HepG2 (cell line): ENCODE measurements at regions not wholly inside any gene's neighbourhood (a gene's known extent, or its start where the extent isn't known, plus 50 kb on each side); places are given as distances from the start of the nearest gene placed in this dataset.

Experiments
- ARNT ChIP-seq: fragments of 450-650 bp; IDR thresholded peaks from 2 replicates; pipeline ENCODE4 v1.6.1; 2017
- DZIP1 ChIP-seq: sonication (generic); formaldehyde crosslinking; IDR thresholded peaks from 2 replicates; pipeline ENCODE4 v1.5.0; 2020; ENCODE audit warnings: mild to moderate bottlenecking, missing genetic modification reagents
- HMGXB3 ChIP-seq: sonication (generic); formaldehyde crosslinking; IDR thresholded peaks from 2 replicates; pipeline ENCODE4 v1.4.0; 2020; ENCODE audit warnings: missing genetic modification reagents, borderline replicate concordance
- MED1 ChIP-seq: sonication (generic); formaldehyde crosslinking; IDR thresholded peaks from 2 replicates; pipeline ENCODE4 v1.4.0; 2020; ENCODE audit warnings: missing genetic modification reagents
- MLLT10 ChIP-seq: sonication (generic); formaldehyde crosslinking; IDR thresholded peaks from 2 replicates; pipeline ENCODE4 v1.4.0; 2020; ENCODE audit warnings: missing genetic modification reagents
- MXD3 ChIP-seq: IDR thresholded peaks from 2 replicates; pipeline ENCODE4 v1.6.1; 2016; ENCODE audit warnings: mild to moderate bottlenecking, missing biosample characterization, missing genetic modification reagents
- NFKBIZ ChIP-seq: IDR thresholded peaks from 2 replicates; pipeline ENCODE4 v1.6.1; 2018; ENCODE audit warnings: missing genetic modification reagents, missing compliant biosample characterization
- PAXIP1 ChIP-seq: sonication (generic); formaldehyde crosslinking; conservative IDR thresholded peaks from 2 replicates; pipeline ENCODE4 v1.4.0; 2020; ENCODE audit warnings: mild to moderate bottlenecking, missing genetic modification reagents, moderate library complexity
- RFXANK ChIP-seq: IDR thresholded peaks from 2 replicates; pipeline ENCODE4 v1.6.1; 2016
- ZBTB37 ChIP-seq: sonication (generic); formaldehyde crosslinking; IDR thresholded peaks from 2 replicates; pipeline ENCODE4 v1.4.0; 2020; ENCODE audit warnings: mild to moderate bottlenecking, missing genetic modification reagents
- ZNF234 ChIP-seq: sonication (generic); formaldehyde crosslinking; conservative IDR thresholded peaks from 2 replicates; pipeline ENCODE4 v1.5.1; 2020; ENCODE audit warnings: mild to moderate bottlenecking, missing genetic modification reagents
- ZNF24 ChIP-seq: fragments of 450-650 bp; IDR thresholded peaks from 2 replicates; pipeline ENCODE4 v1.6.1; 2017; ENCODE audit warnings: antibody characterized with exemption, mild to moderate bottlenecking
- ZNF367 ChIP-seq: sonication (generic); formaldehyde crosslinking; IDR thresholded peaks from 2 replicates; pipeline ENCODE4 v1.4.0; 2020; ENCODE audit warnings: missing genetic modification reagents, borderline replicate concordance
- ZNF557 ChIP-seq: sonication (generic); formaldehyde crosslinking; IDR thresholded peaks from 2 replicates; pipeline ENCODE4 v1.4.0; 2020; ENCODE audit warnings: missing genetic modification reagents
- ZNF569 ChIP-seq: sonication (generic); formaldehyde crosslinking; IDR thresholded peaks from 2 replicates; pipeline ENCODE4 v1.5.0; 2020; ENCODE audit warnings: mild to moderate bottlenecking, missing genetic modification reagents, moderate library complexity, borderline replicate concordance
- ZNF782 ChIP-seq: sonication (generic); formaldehyde crosslinking; IDR thresholded peaks from 2 replicates; pipeline ENCODE4 v1.4.0; 2020; ENCODE audit warnings: missing genetic modification reagents, mild to moderate bottlenecking, borderline replicate concordance

- no peak for TF ChIP-seq HMGXB3
- 0 out of 2 replicates have a peak, but pooled peaks have one; percentile 26 for TF ChIP-seq MED1
- TF ChIP-seq ZNF782 (CRISPR knock-in tag), result no peak
- 0 out of 2 replicates have a peak, but pooled peaks have one; percentile 16 for TF ChIP-seq PAXIP1 (CRISPR knock-in tag)
- no peak for TF ChIP-seq MXD3 (CRISPR knock-in tag)
- no peak for TF ChIP-seq ZBTB37 (CRISPR knock-in tag)
- TF ChIP-seq ARNT, result no peak
- TF ChIP-seq ZNF234, result no peak
- no peak for TF ChIP-seq ZNF557 (CRISPR knock-in tag)
- TF ChIP-seq MLLT10 (CRISPR knock-in tag), result no peak
- no peak for TF ChIP-seq RFXANK (CRISPR knock-in tag)
- no peak for TF ChIP-seq NFKBIZ (CRISPR knock-in tag)
- no peak for TF ChIP-seq ZNF367
- no peak for TF ChIP-seq DZIP1 (CRISPR knock-in tag)
- no peak for TF ChIP-seq ZNF24
- no peak for TF ChIP-seq ZNF569 (CRISPR knock-in tag)
Observed at GRCh38 chr12:98126637-98127335, 388.6 kb upstream of the TMPO start (continued).
